Ovary (tissue), 3 donors: ENCODE measurements at regions not wholly inside any gene's neighbourhood (a gene's known extent, or its start where the extent isn't known, plus 50 kb on each side); places are given as distances from the start of the nearest gene placed in this dataset.

Experiments used
- CTCF ChIP-seq, 3 donors: fragments of 450-650 bp in 2 of 3; fragments of 200-600 bp in 1 of 3; IDR thresholded peaks; one replicate each; pipeline versions ENCODE4 v1.5.1 to v1.8.0; 2016 to 2022; ENCODE audit warnings: antibody characterized with exemption in 3 of 3, mild to moderate bottlenecking in 1 of 3
- EP300 ChIP-seq: sonication (generic); formaldehyde crosslinking; IDR thresholded peaks from one replicate; pipeline ENCODE4 v1.6.1; 2017; ENCODE audit warnings: antibody characterized with exemption
- POLR2A ChIP-seq: fragments of 450-650 bp; IDR thresholded peaks from one replicate; pipeline ENCODE4 v1.6.1; 2017; ENCODE audit warnings: antibody characterized with exemption, mild to moderate bottlenecking, moderate library complexity
- donor health status: DM: no; HTN: no; CAD: no.

DNA sequence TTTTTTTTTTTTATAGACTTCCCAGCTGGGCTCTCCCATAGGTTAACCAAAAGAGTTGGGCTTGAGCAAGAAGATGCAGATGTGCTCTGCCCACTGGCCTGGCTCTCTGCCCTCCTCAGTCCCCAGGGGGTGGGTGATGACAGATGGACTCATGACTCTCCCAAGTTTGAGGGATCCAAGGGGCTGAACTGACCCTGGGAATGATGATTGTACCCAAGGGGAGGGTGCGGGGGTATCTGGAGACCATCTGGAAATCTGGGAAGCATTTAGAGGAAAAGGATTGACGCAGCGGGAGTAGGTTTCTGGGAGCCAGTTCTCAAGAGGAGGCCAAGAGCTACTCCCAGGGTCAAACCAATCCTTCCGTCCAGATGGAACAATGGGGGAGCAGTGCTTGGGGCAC is 330.8 kb downstream of the CYP26B1 start:
- TF ChIP-seq CTCF (IDR thresholded peaks at IDR 0.05) (no peak), POLR2A (no peak), EP300 (no peak)
